GM18868 (cell line): ENCODE measurements at regions not wholly inside any gene's neighbourhood (a gene's known extent, or its start where the extent isn't known, plus 50 kb on each side); places are given as distances from the start of the nearest gene placed in this dataset.
"Not testable (repeated sequence)": the region's sequence is repeated elsewhere in the genome, so short reads cannot be mapped to it uniquely, and the experiment has no call there.

Source experiments
- ATAC-seq: cut with Tn5 transposase; IDR thresholded peaks from one replicate; pipeline ENCODE4 v1.9.1; 2021; ENCODE audit warnings: mild to moderate bottlenecking, moderate library complexity; ENCODE audit not compliant: unreplicated experiment

- ATAC-seq = not testable (repeated sequence)
Observed at GRCh38 chr20:25989686-25990085, 293.0 kb upstream of the ZNF337 start.

GRCh38 chr20:25989196-25989595 lies 292.5 kb upstream of the ZNF337 start:
- ATAC-seq = no peak

DNA sequence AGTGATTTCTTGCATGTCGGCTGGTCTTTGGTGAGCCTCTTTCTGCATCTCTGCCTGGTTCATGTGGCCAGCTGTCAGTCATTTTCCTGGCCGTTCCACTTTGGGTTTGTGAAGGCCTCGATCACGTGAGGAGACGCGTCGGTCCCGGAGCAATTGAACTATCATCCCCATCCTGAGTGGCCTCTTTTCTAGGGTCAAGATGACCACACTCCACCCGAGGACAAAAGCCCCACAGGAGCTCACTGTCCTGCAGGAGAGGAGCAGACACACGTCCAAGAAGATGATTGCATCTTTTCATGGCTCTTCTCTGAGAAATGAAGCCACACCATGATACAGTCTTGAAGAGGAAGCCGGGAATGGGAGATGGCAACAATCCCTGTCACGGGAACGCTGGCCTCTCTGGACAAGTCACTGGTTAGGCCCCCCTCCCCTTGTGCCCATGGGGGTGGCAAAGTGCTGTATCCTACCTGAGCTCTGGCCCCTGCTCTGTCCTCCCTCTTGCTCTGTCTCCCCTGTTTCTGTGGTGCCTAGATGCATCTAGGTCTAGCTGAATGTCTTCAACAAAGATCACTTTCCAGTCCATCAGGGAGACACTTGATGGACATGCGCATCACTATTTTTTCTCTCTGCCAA lies 291.4 kb upstream of the ZNF337 start:
- not testable (repeated sequence) for ATAC-seq

DNA sequence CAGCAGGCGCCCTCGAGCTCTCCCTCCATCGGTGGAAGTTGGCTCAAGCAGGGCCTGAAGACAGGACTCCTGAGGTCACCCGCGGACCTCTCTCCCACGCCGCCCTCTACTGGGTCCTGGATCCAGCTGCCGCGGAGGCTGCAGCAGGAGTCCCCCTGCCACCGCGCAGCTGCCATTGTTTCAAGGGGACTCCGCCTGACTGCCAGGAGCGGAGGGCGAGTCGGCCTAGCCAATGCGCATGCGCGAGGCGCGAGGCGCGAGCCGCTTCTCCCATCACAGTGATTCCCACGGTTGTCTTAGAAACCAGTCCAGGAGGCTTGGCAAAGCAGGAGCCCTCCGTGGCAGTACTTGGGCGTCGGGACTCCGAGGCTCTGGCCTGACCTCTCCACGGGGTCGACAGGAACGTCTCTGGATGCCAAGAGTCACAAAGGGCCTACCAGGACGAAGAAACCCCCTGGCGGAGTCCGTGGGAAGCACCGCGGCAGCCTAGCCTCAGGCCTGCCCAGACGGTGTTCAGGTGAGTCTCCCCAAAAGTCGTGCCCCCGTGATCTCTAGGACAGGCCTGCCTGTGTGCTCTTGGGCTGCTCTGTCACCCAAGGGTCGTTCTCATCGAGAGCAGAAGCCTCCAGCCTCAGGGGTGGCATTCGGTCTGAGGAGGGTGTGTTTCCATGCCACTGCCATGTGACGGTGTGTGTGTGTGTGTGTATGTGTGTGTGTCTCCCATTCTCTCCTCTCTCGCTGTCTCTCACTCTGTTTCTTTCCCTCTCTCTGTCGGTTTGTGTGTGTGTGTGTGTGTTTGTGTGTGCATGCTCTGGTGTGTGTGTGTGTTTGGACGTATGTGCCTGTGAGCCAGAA lies 290.6 kb upstream of the ZNF337 start:
- ATAC-seq = peak; percentile 84

GRCh38 chr20:25985597-25985996 lies 288.9 kb upstream of the ZNF337 start:
- no peak for ATAC-seq

DNA sequence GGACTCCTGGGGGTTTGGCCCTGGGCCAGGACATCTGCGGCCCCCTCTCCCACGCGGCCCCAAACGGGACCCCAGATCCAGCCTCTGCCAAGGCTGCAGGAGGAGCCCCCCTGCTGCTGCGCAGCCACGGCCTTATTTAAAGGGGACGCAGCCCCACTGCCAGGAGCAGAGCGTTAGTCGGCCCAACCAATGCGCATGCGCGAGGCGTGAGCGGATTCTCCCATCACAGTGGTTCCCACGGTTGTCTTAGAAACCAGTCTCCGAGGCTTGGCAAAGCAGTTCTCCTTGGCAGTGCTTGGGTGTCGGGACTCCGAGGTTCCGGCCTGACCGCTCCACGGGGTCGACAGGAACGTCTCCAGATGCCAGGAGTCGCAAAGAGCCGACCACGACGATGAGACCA lies 288.3 kb upstream of the ZNF337 start:
- ATAC-seq = peak; percentile 39

DNA sequence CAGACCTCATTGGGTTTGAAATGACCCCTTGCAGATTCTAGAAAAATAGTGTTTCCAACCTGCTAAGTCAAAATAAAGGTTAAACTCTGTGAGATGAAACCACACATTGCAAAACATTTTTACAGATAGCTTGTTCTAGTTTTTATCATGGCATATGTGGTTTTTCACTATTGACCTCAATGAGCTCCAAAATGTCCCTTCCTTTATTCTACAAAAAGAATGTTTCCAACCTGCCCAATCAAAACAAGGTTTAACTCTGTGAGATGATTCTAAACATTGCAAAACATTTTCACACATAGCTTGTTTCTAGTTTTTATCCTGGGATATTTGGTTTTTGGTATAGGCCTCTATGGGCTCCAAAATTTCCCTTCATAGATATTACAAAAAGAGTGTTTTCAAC lies 286.0 kb upstream of the ZNF337 start:
- not testable (repeated sequence) for ATAC-seq

DNA sequence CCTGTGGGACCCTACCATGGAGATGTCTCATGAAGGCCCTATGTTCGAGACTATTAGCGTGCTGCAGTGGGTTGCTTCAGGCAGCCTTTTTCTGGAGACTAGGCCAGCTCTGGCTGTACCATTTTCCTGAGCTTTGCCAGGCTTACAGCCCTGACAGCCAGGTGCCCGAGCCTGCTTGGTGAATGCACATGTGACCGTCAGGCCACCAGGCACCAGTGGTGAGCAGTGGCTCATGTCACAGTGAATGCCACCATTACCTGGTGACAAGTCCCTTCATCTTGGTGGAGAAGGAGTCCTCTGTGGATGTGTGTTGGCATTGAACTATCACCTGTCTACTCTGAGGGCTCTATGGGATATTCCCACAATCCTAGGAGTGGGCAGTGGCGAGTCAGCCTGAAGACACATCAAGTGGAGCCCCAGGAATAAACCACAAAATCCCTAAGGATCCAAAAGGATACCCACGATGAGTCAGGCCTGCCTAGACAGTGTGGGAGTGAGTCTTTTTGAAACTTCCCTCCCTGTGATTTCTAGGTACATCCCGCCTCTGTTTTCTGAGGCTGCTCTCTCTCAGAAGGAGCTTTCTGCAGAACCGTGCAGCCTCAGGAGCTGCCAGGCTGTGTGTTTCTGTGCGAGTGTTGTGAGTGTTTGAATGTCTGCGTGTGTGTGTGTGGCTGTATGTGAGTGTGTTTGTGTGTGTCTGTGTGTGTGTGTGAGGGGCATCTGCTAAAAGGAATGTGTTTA lies 282.0 kb upstream of the ZNF337 start:
- not testable (repeated sequence) for ATAC-seq

DNA sequence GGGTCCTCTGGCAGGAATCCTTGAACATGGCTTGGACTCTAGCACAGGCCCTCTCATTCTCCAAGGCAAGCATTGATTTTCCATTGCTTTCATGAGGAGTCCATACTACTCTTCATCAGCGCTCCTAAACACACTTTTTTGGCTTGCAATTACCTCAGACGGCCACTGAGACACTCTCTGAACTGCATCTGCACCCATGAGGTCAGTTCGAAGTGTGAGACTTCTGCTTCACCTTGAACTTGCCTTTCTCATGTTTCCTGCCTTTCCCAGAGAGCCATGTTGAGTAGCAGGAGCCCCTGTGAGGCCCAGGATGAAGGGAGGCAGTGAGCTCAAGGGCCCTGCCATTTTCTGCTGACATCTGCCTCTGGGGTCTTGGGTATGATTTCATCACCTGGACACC lies 279.2 kb upstream of the ZNF337 start:
- not testable (repeated sequence) for ATAC-seq

- not testable (repeated sequence) for ATAC-seq
Observed at GRCh38 chr20:25965203-25965602, 268.6 kb upstream of the ZNF337 start.

- not testable (repeated sequence) for ATAC-seq
Observed at GRCh38 chr20:25953876-25954275, 257.2 kb upstream of the ZNF337 start.

DNA sequence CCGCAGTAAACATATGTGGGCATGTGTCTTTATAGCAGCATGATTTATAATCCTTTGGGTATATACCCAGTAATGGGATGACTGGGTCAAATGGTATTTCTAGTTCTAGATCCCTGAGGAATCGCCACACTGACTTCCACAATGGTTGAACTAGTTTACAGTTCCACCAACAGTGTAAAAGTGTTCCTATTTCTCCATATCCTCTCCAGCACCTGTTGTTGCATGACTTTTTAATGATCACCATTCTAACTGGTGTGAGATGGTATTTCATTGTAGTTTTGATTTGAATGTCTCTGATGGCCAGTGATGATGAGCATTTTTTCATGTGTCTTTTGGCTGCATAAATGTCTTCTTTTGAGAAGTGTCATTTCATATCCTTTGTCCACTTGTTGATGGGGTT lies 238.6 kb upstream of the ZNF337 start:
- not testable (repeated sequence) for ATAC-seq

DNA sequence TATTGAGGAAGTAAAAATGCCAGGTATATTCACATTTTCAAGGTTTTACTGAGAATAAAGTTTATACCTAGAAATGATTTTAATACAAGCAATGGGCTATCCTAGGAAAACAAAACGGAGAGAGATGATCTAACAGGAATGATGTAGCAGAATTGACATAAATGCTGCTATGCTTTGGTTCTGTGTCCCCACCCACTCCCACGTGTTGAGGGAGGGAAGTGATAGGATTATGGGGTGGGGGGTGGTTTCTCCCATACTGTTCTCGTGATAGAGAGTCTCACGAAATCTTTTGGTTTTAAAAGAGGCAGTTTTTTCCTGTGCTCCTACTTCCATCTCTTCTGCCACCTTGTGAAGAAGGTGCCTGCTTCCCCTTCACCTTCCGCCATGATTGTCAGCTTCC lies 236.2 kb upstream of the ZNF337 start:
- not testable (repeated sequence) for ATAC-seq

DNA sequence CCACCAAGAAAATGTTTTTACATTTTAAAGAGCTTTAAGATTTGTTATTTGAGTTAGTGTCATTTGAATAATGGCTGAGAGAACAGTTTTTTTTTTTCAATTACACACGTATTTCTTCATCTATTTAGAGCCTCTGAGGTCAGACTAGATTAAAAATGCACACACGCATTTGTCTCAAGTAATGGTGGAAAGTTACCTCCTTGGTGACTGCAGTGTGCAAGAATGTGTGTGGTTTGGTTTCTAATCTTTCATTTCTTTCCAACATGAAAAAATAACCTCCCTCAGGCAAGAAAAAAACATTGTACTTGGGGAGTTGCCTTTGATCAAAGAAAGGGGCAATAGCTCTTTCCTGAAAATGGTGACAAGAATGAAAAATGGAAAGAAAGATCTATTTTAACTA lies 235.5 kb upstream of the ZNF337 start:
- ATAC-seq = not testable (repeated sequence)

DNA sequence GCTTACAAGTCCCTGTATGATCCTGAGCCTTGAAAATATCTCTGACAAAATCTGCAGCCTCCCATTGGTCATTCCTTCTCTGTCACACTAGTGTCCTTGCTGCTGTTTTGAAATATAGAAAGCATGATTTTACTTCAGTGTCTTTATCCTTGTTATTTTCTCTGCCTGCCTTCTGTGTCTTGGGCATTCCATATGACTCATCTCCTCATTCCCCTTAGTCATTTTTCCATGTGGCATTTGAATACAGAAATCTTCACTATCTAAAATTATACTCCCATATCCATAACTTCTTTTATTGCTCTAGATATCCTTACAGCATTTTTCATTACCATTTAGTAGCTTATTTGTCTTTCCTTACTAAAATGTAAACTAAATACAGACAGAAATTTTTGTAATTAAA lies 205.7 kb upstream of the ZNF337 start:
- not testable (repeated sequence) for ATAC-seq

DNA sequence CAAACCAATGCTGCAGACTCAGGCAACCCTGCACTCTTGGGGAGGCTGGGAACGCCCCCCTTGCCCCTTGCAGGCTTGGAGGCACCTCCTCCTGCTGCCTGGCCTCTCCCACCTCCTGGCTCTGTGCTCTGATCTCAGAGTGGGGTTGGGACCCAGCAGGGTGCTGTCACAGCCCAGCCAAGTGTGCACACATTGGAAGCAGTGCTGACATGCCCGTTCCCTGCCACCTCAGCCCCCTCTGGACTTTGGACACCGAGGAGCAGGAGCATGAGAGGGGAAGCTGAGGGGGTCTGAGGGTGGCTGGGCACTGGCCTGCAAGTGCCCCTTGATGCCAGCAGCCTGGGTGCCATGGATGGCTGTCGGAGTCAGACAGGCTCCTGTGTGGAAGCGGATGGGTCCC lies 202.0 kb upstream of the ZNF337 start:
- ATAC-seq = not testable (repeated sequence)

DNA sequence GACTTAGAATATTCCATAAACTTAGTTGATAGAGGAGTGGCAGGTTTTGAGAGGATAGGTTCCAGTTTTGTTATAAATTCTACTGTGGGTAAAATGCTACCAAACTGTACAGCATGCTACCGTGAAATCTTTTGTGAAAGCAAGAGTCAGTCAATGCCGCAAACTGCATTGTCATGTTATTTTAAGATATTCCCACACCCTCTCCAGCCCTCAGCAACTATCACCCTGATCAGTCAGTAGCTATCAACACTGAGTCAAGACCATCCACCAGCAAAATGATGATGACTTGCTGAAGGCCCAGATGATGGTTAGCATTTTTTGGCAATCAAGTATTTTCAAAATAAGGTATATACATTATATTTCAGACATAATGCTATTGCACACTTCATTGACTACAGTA lies 182.4 kb upstream of the ZNF337 start:
- ATAC-seq = not testable (repeated sequence)

- ATAC-seq = not testable (repeated sequence)
Observed at GRCh38 chr20:25868650-25868979, 172.0 kb upstream of the ZNF337 start.

DNA sequence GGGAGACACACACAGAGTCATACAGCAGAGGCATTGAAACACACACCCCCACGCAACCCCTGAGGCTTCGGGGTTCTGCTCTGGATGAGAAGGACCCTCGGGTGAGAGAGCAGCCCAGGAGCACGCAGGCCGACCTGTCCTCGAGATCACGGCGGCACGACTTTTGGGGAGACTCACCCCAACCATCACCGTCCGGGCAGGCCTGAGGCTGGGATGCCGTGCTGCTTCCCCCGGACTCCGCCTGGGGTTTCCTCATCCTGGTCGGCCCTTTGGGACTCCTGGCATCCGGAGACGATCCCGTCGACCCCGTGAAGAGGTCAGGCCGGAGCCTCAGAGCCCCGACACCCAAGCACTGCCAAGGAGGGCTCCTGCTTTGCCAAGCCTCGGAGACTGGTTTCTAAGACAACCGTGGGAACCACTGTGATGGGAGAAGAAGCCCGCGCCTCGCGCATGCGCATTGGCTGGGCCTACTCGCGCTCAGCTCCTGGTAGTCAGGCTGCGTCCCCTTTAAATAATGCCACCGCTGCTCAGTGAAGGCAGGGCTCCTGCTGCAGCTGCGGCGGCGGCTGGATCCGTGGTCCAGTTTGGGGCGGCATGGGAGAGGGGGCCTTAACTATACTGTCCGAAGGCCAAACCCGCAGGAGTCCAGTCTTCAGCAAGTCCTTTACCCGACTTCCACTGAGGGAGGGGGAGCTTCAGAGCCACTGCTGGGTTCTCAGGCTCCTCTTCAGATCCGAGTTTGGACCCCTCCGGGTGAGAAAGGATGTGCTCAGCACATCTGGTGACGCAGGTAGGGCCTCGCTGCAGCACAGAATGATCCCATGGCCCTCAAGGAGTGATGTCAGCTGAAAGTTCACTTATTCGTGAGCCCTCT lies 171.4 kb upstream of the ZNF337 start:
- ATAC-seq = peak; percentile 70

DNA sequence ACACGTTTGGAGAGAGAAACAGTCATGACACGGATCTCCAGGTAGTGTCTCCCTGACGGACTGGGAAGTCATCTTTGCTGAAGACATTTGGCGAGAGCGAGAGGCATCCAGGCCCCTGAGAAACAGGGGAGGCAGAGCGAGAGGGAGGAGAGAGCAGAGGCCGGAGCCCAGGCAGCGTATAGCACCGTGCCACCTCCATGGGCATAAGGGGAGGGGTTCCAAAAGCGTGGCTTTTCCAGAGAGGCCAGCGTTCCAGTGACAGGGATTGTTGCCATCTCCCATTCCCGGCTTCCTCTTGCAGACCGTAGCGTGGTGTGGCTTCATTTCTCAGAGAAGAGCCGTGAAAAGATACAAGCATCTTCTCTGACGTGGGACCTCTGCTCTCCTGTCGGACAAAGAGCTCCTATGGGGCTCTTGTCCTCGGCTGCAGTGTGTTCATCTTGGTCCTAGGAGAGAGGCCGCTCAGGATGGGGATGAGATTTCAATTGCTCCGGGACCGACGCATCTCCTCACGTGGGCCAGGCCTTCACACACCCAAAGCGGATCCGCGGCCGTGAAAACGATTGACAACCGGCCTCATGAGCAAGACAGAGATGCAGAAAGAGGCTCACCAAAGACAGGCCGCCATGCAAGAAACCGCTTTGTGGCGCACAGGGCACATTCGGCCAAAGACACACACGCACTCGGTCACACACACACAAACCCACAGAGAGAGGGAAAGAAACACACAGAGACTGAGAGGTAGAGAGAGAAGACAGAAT lies 170.5 kb upstream of the ZNF337 start:
- not testable (repeated sequence) for ATAC-seq
